HFFc6 (cell line): ENCODE measurements at regions not wholly inside any gene's neighbourhood (a gene's known extent, or its start where the extent isn't known, plus 50 kb on each side); places are given as distances from the start of the nearest gene placed in this dataset.

Experiments
- DNase-seq: peaks from one replicate; pipeline ENCODE4 v3.0.0-alpha.2; 2018
- H3K27ac Mint-ChIP-seq: 2 replicates; pipeline ENCODE4 v1.8.0; 2020; ENCODE audit warnings: mild to moderate bottlenecking, mixed read lengths
- H3K27me3 Mint-ChIP-seq: 2 replicates; pipeline ENCODE4 v1.8.0; 2021; ENCODE audit warnings: mild to moderate bottlenecking, moderate library complexity, mixed read lengths; ENCODE audit not compliant: insufficient read depth
- H3K36me3 Mint-ChIP-seq: 2 replicates; pipeline ENCODE4 v1.8.0; 2021; ENCODE audit warnings: low read depth, mixed read lengths
- H3K4me1 Mint-ChIP-seq: 2 replicates; pipeline ENCODE4 v1.8.0; 2020; ENCODE audit warnings: low read depth, mixed read lengths
- H3K4me3 Mint-ChIP-seq: 2 replicates; pipeline ENCODE4 v1.8.0; 2020; ENCODE audit warnings: mild to moderate bottlenecking, moderate library complexity, mixed read lengths
- H3K9me3 Mint-ChIP-seq: 2 replicates; pipeline ENCODE4 v1.8.0; 2020; ENCODE audit warnings: mild to moderate bottlenecking, mixed read lengths
- TF ChIP-seq, protein P1 (sequence below): fragments of 200-600 bp; sonication (generic); IDR thresholded peaks from 2 replicates; pipeline ENCODE4 v1.5.0; 2021; ENCODE audit warnings: antibody characterized with exemption, mild to moderate bottlenecking

- TF ChIP-seq, protein P1, sequence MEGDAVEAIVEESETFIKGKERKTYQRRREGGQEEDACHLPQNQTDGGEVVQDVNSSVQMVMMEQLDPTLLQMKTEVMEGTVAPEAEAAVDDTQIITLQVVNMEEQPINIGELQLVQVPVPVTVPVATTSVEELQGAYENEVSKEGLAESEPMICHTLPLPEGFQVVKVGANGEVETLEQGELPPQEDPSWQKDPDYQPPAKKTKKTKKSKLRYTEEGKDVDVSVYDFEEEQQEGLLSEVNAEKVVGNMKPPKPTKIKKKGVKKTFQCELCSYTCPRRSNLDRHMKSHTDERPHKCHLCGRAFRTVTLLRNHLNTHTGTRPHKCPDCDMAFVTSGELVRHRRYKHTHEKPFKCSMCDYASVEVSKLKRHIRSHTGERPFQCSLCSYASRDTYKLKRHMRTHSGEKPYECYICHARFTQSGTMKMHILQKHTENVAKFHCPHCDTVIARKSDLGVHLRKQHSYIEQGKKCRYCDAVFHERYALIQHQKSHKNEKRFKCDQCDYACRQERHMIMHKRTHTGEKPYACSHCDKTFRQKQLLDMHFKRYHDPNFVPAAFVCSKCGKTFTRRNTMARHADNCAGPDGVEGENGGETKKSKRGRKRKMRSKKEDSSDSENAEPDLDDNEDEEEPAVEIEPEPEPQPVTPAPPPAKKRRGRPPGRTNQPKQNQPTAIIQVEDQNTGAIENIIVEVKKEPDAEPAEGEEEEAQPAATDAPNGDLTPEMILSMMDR: peak; percentile 32
- Mint-ChIP-seq H3K27me3 (peaks cover 2% of the 10 kb centered on the region), H3K36me3 (peaks cover 15% of the 10 kb centered on the region), H3K27ac (peak overlapping the region; percentile 77), H3K4me3 (peak overlapping the region; percentile 71), H3K9me3 (peaks cover 6% of the 10 kb centered on the region), H3K4me1 (peaks cover 84% of the 10 kb centered on the region)
- peak; percentile 33 for DNase-seq
Observed at GRCh38 chr20:19886661-19887288, 128.7 kb downstream of the RIN2 start.

DNA sequence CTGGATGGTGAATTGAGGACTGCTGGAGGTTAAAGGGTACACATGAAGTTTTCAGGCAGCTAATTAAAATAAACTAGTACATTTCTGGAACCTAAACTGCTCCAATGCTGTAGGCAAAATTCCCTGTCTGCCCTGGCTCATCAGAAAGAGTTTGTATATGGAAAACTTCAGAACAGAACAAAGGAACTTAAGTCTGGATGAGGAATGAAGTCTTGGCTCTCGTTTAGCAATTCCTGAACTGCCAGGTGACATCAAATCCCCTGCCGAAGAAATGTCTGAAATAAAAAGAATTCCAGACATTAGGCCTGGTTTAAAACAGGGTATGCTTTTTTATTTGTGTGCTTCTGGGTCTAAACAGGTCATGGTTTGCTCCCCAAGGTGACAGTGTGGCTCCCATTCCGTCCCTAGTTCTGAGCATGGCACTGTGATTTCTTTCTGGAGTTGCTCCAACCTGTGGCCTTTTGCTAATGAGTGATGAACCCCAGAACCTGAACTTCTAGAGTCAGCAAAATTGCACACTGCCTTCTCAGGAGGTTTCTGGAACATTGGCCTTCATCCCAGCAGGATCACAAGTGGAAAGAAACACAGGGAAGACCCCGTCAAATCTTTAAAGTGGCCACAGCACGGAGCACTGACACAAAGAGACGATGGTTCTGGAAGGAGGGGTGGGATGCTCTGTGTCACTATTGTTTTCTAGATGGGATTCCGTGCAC is 129.4 kb upstream of the NAA20 start:
- H3K4me3 Mint-ChIP-seq: peak overlapping the region; percentile 39
- peak overlapping the region; percentile 65; the same call in 1 of the 2 replicates for H3K27ac Mint-ChIP-seq
- peaks cover 2% of the 10 kb centered on the region for H3K27me3 Mint-ChIP-seq

GRCh38 chr20:19888269-19888671 is 128.9 kb upstream of the NAA20 start:
- Mint-ChIP-seq H3K4me3 (peak overlapping the region; percentile 39; the same call in 1 of the 2 replicates), H3K9me3 (peaks cover 9% of the 10 kb centered on the region), H3K27ac (peak overlapping the region; percentile 65), H3K36me3 (peaks cover 25% of the 10 kb centered on the region), H3K4me1 (peaks cover 81% of the 10 kb centered on the region), H3K27me3 (peaks cover 2% of the 10 kb centered on the region)
- DNase-seq: no peak
- TF ChIP-seq, protein P1: no peak

More for the DNA sequence above, 129.4 kb upstream of the NAA20 start:
- DNase-seq: no peak
- H3K4me1 Mint-ChIP-seq: peaks cover 79% of the 10 kb centered on the region
- peaks cover 6% of the 10 kb centered on the region for H3K9me3 Mint-ChIP-seq
- TF ChIP-seq, protein P1: no peak
- H3K36me3 Mint-ChIP-seq: peaks cover 20% of the 10 kb centered on the region

DNA sequence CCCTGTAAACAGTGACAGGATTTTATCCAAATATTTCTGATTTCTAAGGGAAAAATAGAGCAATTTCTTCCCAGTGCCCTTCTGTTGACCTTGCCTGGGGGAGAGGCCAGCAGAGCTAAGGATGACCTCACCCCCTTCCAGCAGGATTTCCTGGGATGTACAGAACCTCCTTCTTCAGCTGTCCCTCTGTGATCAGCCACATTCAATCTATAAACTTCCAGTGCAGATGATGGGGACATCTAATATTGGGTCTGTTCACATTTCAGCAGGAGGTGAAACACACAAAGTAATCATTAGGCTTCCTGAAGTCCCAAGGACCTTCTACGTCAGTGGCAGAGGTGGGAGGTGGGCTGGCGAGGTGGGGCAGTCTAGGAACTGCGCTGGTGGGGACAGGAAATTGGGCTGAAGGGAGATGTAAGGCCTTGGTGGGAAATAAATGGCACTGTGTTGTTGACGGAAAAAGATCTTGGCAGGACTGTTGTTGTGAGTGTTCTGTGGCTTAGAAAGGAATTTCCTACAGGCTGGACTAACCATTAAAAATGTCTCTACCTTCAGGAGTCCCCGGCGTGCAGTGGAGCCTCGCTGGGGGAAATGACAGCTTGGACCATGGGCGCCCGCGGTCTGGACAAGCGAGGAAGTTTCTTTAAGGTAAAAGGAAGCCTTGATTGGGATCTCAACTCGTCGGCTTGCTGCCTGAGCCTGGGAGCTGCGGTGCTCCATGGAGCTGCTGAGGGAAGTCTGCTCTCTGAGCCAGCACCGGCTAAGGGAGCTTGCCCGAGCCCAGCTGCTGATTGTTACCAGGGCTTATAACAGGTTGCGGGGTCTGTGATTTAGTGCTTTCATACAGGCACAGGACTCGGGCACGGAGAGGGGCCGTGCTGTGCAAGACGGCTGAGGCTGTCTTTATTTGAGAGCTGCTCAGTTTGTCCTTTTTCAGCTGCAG is 127.9 kb upstream of the NAA20 start:
- peak overlapping the region; percentile 90 for H3K27ac Mint-ChIP-seq
- peak overlapping the region; percentile 86 for H3K4me3 Mint-ChIP-seq
- H3K27me3 Mint-ChIP-seq: peaks cover 2% of the 10 kb centered on the region; the same call in 1 of the 2 replicates
- TF ChIP-seq, protein P1: no peak
- H3K36me3 Mint-ChIP-seq: peaks cover 30% of the 10 kb centered on the region
- peak; percentile 52 for DNase-seq
- H3K9me3 Mint-ChIP-seq: peaks cover 11% of the 10 kb centered on the region
- peaks cover 84% of the 10 kb centered on the region for H3K4me1 Mint-ChIP-seq

GRCh38 chr20:19890445-19891051 is 126.6 kb upstream of the NAA20 start:
- Mint-ChIP-seq H3K9me3 (peaks cover 11% of the 10 kb centered on the region), H3K27me3 (peaks cover 2% of the 10 kb centered on the region; the same call in 1 of the 2 replicates), H3K4me3 (peak overlapping the region; percentile 86; the same call in 1 of the 2 replicates), H3K36me3 (peaks cover 43% of the 10 kb centered on the region), H3K4me1 (peaks cover 71% of the 10 kb centered on the region), H3K27ac (no peak overlapping the region; the same call in 1 of the 2 replicates)
- DNase-seq: no peak
- TF ChIP-seq, protein P1: no peak
